ENCODE measurements at regions not wholly inside any gene's neighbourhood (a gene's known extent, or its start where the extent isn't known, plus 50 kb on each side); places are given as distances from the start of the nearest gene placed in this dataset.
A peak's percentile ranks its signal among the peaks of the same experiment; 100 is the strongest.

DNA sequence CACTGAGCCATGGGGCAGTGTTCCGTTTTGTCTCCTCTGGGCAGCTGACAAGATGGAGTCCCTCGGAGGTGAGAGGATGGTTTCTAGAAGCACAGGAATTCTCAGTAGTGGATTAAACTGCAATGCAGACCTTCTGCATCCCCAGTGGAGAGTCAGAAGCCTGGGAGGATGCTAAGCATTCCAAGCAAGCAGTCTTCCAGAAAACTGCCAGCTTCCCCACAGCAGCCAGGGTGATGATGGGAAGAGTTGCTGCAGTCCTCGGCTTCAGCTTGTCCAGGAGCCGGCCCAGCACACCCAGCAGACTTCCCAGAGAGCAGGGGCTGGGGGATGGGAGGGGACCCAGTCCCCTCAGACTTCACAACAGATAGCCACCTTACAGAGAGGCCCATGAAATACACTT, 163.6 kb downstream of the LY86 start:
- H3K4me3 ChIP-seq: no peak overlapping the region
- peaks cover 0 to 31% (median 3%) of the 10 kb centered on the region in 4 donors for H3K4me1 ChIP-seq
- no peaks in the 10 kb centered on the region for H3K9me3 ChIP-seq
- no peaks in the 10 kb centered on the region for H3K27me3 ChIP-seq
- peak overlapping the region in 3 of 4 donors; percentile 67 to 81 (median 67) for H3K27ac ChIP-seq
- no peak for TF ChIP-seq POLR2A (IDR thresholded peaks at IDR 0.05)
- TF ChIP-seq, protein P1, sequence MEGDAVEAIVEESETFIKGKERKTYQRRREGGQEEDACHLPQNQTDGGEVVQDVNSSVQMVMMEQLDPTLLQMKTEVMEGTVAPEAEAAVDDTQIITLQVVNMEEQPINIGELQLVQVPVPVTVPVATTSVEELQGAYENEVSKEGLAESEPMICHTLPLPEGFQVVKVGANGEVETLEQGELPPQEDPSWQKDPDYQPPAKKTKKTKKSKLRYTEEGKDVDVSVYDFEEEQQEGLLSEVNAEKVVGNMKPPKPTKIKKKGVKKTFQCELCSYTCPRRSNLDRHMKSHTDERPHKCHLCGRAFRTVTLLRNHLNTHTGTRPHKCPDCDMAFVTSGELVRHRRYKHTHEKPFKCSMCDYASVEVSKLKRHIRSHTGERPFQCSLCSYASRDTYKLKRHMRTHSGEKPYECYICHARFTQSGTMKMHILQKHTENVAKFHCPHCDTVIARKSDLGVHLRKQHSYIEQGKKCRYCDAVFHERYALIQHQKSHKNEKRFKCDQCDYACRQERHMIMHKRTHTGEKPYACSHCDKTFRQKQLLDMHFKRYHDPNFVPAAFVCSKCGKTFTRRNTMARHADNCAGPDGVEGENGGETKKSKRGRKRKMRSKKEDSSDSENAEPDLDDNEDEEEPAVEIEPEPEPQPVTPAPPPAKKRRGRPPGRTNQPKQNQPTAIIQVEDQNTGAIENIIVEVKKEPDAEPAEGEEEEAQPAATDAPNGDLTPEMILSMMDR (IDR thresholded peaks at IDR 0.05): no peak
- H3K36me3 ChIP-seq: no peaks in the 10 kb centered on the region
- DNase-seq: no peak

DNA sequence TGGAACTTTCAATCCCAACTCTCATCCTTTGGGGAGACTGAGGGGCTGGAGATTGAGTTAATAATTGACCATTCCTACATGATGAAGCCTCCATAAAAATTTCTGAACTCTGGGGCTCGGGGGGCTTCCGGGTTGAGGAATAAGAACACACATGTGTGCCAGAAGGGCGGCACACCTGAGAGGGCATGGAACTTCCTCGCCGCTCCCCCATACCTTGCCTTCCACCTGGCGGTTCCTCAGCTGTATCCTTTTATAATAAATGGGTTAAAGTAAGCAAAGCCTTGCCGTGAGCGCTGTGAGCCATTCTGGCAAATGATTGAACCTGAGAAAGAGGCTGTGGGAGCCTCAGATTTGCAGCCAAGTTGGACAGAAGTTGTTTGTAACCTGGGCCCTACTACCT, 164.8 kb downstream of the LY86 start:
- TF ChIP-seq POLR2A (IDR thresholded peaks at IDR 0.05): no peak
- TF ChIP-seq, protein P1 (IDR thresholded peaks at IDR 0.05): peak in 1 of 6 experiments; percentile 15
- H3K27ac ChIP-seq: peak overlapping the region in 3 of 4 donors; percentile 67 to 81 (median 67)
- H3K9me3 ChIP-seq: no peaks in the 10 kb centered on the region
- H3K27me3 ChIP-seq: no peaks in the 10 kb centered on the region
- H3K36me3 ChIP-seq: no peaks in the 10 kb centered on the region
- H3K4me3 ChIP-seq: no peak overlapping the region
- peaks cover 0 to 31% (median 3%) of the 10 kb centered on the region in 4 donors for H3K4me1 ChIP-seq
- peak in 1 of 3 donors; percentile 55 for DNase-seq

DNA sequence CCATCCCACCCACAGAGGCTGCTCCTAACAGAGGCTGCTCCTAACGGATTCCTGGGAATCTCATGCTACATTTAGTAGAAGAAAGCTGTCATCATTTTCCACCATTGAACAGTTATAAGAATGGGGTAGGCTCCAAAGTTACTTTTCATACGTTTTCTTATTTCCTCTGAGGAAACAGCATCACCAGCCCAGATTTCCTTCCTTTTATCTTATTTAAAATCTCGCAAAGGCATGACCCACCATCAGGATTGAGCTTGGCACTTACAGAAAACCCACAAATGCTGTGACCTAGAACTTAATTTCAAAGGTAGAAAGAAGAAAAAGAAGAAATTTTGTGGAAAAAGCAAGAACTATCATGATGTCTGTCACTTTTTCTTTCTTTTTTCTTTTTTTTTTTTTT, 168.0 kb downstream of the LY86 start:
- no peak for DNase-seq
- TF ChIP-seq, protein P1 (IDR thresholded peaks at IDR 0.05): no peak
- TF ChIP-seq POLR2A (IDR thresholded peaks at IDR 0.05): no peak
- Histone ChIP-seq H3K36me3 (no peaks in the 10 kb centered on the region), H3K27me3 (no peaks in the 10 kb centered on the region), H3K4me3 (no peak overlapping the region), H3K27ac (no peak overlapping the region), H3K4me1 (peaks cover 0 to 17% (median 4%) of the 10 kb centered on the region in 4 donors), H3K9me3 (no peaks in the 10 kb centered on the region)

DNA sequence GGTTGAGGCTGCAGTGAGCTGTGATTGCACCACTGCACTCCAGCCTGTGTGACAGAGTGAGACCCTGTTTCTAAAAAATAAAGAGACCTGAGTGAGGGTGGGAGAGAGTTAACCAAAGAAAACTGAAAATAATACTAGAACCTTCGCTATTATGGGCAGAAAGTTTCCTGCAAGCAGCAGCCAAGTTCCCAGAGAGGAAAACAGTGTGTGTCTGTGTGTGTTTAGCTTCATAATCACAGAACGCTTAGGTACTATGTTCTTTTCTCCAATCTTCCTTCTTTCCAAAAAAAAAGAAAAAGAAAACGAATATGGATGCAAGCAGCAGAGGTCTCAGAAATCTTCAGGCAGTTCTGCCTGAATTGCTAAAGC, 170.0 kb downstream of the LY86 start:
- TF ChIP-seq, protein P1 (IDR thresholded peaks at IDR 0.05): no peak
- Histone ChIP-seq H3K36me3 (no peaks in the 10 kb centered on the region), H3K9me3 (no peaks in the 10 kb centered on the region), H3K27me3 (no peaks in the 10 kb centered on the region), H3K27ac (no peak overlapping the region), H3K4me1 (peaks cover 0 to 7% (median 3%) of the 10 kb centered on the region in 4 donors), H3K4me3 (no peak overlapping the region)
- no peak for DNase-seq

DNA sequence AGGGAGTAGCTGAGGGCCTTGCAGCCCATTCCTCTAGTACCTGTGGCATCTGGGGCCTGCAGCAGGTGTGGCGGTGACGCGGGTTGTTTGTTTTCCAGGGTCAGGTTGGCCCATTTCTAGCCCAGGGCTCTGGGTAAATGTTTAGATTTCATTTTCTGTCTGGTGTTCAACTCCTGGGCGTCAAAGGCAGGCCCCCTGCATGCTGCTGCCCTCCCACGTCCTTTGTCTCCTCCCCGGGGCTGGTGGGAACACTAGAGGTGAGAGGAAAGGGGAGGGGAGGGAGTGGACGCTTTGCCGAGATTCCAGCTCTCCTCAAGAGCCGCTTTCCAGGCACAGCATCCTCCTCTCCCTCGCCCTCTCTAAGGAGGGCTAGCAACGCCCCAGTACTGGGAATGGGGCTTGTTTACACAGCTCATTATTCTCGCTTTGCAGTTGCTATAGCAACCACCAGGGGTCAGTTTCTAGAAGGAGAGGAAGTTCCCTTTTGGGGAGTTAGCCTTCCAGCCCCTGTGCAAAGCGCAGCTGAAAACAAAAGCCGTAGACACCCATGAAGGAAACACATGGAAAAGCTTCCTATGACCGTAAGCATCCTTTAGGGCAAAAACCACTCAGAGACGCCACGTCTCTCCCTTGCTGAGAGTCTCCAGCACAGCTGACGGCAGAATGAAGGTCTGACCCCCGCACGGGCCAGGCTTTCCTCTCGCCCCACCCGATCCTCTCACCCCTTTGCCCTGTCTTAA, 170.6 kb downstream of the LY86 start:
- no peak for TF ChIP-seq POLR2A (IDR thresholded peaks at IDR 0.05)
- TF ChIP-seq, protein P1 (IDR thresholded peaks at IDR 0.05): peak; percentile 39 to 49 (median 46)
- Histone ChIP-seq H3K9me3 (no peaks in the 10 kb centered on the region), H3K27ac (peak overlapping the region in 1 of 4 donors; percentile 21), H3K27me3 (no peaks in the 10 kb centered on the region), H3K4me1 (peaks cover 0 to 7% (median 3%) of the 10 kb centered on the region in 4 donors), H3K4me3 (no peak overlapping the region), H3K36me3 (no peaks in the 10 kb centered on the region)
- peak in 2 of 3 donors; percentile 67 to 79 for DNase-seq
